SK-N-DZ (cell line): ENCODE measurements at regions not wholly inside any gene's neighbourhood (a gene's known extent, or its start where the extent isn't known, plus 50 kb on each side); places are given as distances from the start of the nearest gene placed in this dataset.
A peak's percentile ranks its signal among the peaks of the same experiment; 100 is the strongest.

ENCODE experiments used
- DNase-seq: peaks from one replicate; pipeline ENCODE4 v3.0.0-alpha.2; 2015; ENCODE audit warnings: low spot score

- DNase-seq, result no peak
These were observed 96.8 kb downstream of the BOD1L2 start for GRCh38 chr18:57243624-57244179.

GRCh38 chr18:57249179-57249578 is 102.3 kb downstream of the BOD1L2 start:
- no peak for DNase-seq

- DNase-seq, result no peak
These were observed 102.5 kb upstream of the ST8SIA3 start for GRCh38 chr18:57249883-57250282.

GRCh38 chr18:57251747-57252146 is 100.6 kb upstream of the ST8SIA3 start:
- no peak for DNase-seq

DNA sequence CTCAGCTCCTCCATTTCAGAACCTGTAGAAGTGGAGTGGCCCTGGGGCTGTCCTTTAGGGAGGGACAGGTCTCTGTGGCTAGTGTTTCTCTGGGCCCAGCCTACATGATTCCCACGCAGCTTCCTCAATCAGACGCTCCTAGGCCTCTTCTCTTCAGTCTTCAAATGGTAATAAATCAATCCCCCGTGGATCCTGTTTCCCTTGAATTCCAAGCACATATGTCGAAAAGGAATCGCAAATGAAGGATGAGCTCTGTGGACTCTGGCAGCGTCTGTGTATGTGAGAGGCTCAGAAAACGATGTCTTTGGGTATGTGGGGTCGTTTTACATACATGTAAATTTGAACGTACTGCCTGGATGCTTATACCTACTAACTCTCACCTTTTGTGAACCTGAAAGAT is 98.5 kb upstream of the ST8SIA3 start:
- DNase-seq, result no peak

DNA sequence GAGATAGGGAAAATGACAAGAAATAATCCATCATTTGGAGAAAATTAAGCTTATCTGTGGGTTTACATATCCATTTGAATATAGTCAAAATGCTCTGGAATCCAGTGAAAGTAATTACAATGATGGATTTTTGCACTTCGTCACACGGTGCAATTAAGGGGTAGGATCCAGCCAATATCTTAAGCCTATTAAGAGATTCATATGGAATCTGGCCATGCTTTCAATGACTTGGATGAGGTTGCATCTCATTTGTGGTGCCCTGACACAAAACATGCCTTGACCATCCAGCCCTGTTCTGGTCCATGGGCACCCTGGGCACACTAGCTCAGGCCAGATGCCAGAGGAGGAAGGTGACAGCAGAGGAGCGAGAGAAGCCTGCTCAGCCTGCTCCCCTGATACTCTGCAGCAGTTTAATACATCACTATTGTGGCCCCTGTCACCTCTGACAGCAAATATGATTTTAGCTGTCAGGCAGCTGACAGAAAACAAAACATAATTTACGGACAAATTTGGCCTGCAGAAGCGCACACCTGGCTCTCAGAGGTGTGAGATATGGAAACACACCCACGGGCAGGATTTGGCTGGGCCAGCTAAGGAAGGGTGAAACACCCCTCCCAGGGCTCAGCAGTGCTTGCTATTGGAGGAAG is 94.1 kb upstream of the ST8SIA3 start:
- DNase-seq, result no peak

DNA sequence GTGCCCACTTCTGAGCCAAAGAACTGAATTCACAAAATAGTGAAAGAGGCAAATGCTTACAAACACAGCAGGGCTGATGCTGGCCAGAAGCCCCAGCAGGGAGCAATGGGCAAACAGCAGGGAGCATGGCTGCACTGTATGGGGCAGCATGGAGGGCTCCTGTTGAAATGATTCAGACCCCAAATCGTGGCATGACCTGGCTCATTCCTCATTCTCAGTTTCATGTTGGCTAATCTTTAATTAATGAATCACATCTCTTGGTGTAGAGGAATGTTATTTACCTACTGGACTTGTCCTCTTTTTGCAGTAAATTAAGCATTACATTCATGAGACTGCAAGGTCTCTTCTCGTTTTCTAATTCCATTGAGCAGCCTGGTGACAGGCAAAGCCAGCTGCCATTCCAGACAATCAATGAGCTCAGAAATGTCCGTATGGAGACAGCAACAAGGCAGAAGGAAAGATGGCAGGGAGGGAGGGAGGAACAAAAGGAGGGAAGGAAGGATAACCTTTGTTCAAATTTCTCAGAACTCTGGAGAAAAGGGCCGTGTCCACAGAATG is 84.9 kb upstream of the ST8SIA3 start:
- no peak for DNase-seq

DNA sequence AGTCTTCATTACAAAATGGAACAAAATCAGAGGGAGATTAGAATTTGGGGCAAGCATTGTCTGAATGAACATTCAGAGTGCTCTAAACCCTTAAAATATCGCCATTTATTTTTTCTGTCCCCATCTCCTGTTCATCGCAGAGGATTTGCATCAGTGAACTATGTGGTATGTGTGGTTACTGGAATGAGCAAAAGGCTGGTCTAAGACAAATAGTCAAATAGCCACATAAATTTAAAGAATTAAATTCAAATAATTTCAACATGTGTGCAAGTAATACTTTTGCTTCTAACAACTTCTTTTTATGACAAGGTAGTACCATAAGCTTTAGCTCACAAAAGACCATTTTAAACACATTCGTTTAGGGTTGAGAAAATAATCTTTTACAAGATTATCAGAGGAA is 82.6 kb upstream of the ST8SIA3 start:
- no peak for DNase-seq

- no peak for DNase-seq
These were observed 82.2 kb upstream of the ST8SIA3 start for GRCh38 chr18:57270156-57270555.

DNA sequence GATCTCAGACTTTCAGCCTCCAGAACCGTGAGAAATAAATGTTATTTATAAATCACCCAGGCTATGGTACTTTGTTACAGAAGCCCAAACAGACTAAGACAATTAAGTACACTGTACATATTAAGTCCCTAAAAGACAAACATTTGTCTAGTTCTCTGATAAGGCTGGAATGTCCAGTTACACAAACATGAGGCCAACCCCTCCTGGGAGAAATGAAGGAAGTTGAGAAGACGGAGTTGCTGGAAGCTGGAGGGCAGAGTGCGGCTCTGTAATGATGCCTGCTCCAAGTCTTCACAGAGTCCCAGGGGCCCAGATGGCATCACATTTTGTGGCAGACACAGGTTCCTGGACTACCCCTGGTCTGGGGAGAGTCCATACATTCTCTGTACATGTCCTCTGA is 79.2 kb upstream of the ST8SIA3 start:
- DNase-seq, result no peak

DNA sequence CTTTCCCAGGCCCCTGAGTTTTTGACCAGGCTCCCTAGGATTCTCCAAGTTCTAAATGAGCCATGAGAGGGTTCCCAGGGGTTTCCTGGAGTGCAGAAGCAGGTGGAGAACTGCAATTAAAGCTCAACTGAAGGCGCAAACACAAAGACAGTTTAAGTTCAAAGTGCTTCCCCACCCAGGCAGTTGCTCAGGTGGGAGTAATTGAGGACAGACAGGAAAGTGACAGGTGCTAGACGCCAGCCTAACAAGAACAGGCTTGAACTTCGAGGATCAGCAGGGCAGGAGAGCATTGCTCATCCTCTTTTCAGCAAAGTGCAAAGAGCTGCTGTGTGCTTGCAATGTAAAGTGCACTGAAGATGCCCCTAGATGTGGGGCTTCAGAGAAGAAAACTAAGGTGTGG is 77.2 kb upstream of the ST8SIA3 start:
- DNase-seq, result no peak

GRCh38 chr18:57276829-57277228 is 75.5 kb upstream of the ST8SIA3 start:
- no peak for DNase-seq

DNA sequence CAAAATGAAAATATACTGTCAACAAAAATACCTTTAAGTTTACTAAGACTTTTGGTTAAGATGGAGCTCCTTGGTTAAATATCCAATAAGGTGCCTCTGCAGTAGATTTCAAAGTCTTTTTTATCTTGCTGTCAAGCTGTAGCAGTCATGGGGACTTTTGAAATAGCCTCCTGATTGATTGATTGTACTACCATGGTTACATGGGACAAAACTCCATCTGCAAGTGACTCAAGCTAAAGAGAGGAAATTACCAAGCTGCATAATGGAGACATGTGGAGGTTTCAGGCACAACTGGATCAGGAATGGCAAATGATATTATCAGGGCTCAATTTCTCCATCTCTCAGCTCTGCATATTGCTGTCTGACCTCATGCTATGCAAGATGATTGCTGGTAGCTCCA is 73.4 kb upstream of the ST8SIA3 start:
- no peak for DNase-seq

DNA sequence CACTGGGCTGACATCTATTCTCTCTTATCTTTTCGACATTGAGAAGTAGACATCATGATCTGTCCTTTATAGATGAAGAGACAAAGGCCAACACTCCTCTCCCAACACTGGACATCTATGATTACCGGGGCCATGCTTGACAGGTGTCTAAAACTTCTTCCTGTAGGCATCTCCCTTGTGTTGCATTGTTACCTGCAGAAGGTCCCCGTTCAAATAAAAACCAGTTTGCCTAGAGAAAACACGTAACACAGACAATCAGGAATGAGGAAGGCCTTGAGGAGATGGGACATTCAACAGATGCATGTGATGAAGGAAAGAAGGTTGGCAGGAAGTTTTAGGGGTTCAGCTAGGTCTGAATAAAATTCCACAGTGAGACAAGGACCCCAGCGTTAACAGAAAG is 70.8 kb upstream of the ST8SIA3 start:
- no peak for DNase-seq

DNA sequence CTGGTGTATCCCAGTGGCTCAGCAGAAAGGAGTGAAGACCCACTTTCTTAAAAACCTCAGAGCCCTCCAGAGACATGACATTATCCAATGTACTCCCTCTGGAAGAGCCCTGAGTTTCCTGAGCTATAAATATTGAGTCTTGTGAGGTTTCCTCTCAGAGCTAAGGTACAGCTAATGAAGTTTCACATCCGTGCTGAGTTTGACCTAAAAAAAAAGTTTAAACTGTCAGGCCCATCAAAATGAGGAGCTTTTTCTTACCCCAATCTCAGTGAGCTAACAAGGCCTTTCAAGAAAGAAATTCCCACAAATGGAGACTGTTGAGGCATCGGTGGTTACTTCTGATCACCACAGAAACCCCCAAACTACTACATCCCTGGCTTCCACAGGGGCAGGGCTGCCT is 65.4 kb upstream of the ST8SIA3 start:
- no peak for DNase-seq

GRCh38 chr18:57287766-57288165 is 64.6 kb upstream of the ST8SIA3 start:
- DNase-seq, result no peak

- DNase-seq, result no peak
These were observed 57.8 kb upstream of the ST8SIA3 start for GRCh38 chr18:57294547-57294946.

- no peak for DNase-seq
These were observed 56.0 kb upstream of the ST8SIA3 start for GRCh38 chr18:57296336-57296735.

- DNase-seq, result no peak
These were observed 55.1 kb upstream of the ST8SIA3 start for GRCh38 chr18:57297306-57297705.

GRCh38 chr18:57299931-57300330 is 52.4 kb upstream of the ST8SIA3 start:
- no peak for DNase-seq

DNA sequence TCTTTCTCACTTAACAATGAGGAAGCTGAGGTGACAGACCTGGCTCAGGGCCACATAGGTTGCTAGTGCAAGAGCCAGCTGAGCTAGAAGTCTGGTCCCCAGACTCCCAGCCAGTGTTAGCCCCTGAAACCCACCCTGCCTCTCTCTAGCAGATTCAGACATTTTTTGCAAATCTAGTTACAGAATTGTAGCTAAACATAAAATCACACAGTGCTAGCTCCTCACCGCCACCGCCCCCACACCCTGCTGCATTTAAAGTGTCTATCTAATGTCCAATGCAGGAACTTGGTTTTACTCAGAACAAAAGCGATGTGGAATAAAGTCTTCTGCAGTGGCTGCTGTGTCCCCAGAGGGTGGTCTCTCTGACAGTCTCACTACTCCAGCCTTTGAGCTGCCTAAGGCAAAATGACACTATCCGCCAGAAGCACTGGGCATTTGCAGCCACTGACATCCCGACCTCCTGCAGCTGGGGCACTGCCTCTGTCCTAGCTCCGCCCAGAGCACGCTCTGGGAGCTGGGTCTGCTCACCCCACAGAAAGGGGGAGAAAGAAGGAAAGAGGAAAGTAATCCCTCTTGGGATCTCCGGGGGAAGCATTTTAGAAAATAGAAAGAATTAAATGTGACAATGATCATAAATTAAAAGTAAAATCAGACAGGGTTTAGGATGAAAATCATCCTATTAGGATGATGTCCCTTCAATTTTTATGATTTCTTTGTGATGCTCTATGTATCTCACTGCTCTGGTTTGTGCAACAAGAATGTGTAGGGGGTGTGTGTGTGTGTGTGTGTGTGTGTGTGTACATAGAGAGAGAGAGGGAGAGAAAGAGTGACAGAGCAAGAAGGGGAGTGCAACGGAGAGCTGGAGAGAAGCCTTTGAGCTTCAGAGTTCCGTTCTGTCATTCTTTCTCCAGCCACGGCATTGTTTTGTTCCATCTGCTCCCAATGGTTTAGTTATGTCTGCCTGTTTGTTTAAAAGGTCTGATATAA is 50.5 kb upstream of the ST8SIA3 start:
- peak; percentile 27 for DNase-seq
